C4-2B (cell line): ENCODE measurements at regions not wholly inside any gene's neighbourhood (a gene's known extent, or its start where the extent isn't known, plus 50 kb on each side); places are given as distances from the start of the nearest gene placed in this dataset.

Source experiments
- ZFX ChIP-seq: fragments of 450-650 bp; IDR thresholded peaks from 2 replicates; pipeline ENCODE4 v1.6.1; 2017
- TF ChIP-seq, protein P1 (sequence below): fragments of 450-650 bp; conservative IDR thresholded peaks from 2 replicates; pipeline ENCODE4 v1.5.1; 2017; ENCODE audit warnings: mild to moderate bottlenecking

DNA sequence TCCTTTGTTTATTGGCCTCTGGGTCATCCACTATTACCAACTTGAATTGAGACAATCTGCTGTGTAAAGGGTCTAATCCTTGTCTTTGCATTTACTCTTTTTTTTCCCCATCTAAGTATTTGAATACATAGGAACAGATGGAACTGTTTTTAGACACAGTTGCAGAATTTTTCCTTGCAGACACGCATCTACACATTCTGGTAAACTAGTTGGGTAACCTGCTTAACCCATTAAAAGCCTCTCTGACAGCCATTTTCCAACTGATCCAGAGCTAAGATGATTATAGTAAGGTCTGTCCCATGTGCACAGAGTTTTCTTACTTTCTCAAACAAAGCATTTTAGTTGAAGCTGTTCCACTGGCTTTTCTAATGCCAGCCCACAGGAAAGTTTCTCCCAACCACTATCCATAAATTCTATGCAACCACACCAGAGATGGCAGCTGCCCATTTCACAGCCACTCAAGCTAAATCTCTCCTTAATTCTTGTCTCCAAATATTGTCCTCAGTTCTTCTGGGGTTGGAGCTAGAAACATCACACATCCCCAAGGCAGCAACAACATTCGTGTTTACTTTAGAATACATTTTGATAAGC is 492.1 kb downstream of the MAFB start:
- TF ChIP-seq, protein P1, sequence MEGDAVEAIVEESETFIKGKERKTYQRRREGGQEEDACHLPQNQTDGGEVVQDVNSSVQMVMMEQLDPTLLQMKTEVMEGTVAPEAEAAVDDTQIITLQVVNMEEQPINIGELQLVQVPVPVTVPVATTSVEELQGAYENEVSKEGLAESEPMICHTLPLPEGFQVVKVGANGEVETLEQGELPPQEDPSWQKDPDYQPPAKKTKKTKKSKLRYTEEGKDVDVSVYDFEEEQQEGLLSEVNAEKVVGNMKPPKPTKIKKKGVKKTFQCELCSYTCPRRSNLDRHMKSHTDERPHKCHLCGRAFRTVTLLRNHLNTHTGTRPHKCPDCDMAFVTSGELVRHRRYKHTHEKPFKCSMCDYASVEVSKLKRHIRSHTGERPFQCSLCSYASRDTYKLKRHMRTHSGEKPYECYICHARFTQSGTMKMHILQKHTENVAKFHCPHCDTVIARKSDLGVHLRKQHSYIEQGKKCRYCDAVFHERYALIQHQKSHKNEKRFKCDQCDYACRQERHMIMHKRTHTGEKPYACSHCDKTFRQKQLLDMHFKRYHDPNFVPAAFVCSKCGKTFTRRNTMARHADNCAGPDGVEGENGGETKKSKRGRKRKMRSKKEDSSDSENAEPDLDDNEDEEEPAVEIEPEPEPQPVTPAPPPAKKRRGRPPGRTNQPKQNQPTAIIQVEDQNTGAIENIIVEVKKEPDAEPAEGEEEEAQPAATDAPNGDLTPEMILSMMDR, result no peak
- TF ChIP-seq ZFX, result no peak
